Right atrium auricular region (tissue), 2 donors: ENCODE measurements at regions not wholly inside any gene's neighbourhood (a gene's known extent, or its start where the extent isn't known, plus 50 kb on each side); places are given as distances from the start of the nearest gene placed in this dataset.
A peak's percentile ranks its signal among the peaks of the same experiment; 100 is the strongest.
"Not testable (repeated sequence)": the region's sequence is repeated elsewhere in the genome, so short reads cannot be mapped to it uniquely, and the experiment has no call there.

Source experiments
- DNase-seq: peaks from one replicate; pipeline ENCODE4 v3.0.0-alpha.2; 2019; ENCODE audit warnings: low spot score
- H3K27ac ChIP-seq, 2 donors: fragments of 200-600 bp; sonication (generic); 1 replicate in 1 of 2; 2 replicates in 1 of 2; pipeline ENCODE4 v1.5.1; 2016 to 2019
- H3K27me3 ChIP-seq, 2 donors: fragments of 200-600 bp; sonication (generic); one replicate each; pipeline versions ENCODE4 v1.5.1 to v1.6.0; 2017 to 2019
- H3K36me3 ChIP-seq: fragments of 200-600 bp; sonication (generic); one replicate; pipeline ENCODE4 v1.5.1; 2016
- H3K4me1 ChIP-seq, 2 donors: fragments of 200-600 bp; sonication (generic); one replicate each; pipeline versions ENCODE4 v1.5.1 to v1.6.0; 2017 to 2019
- H3K4me3 ChIP-seq, 2 donors: fragments of 200-600 bp; sonication (generic); 1 replicate in 1 of 2; 2 replicates in 1 of 2; pipeline ENCODE4 v1.5.1; 2017 to 2019; ENCODE audit warnings: mild to moderate bottlenecking in 1 of 2, moderate library complexity in 1 of 2
- H3K9me3 ChIP-seq, 2 donors: fragments of 200-600 bp; sonication (generic); one replicate each; pipeline ENCODE4 v1.5.1; 2019
- TF ChIP-seq, protein P1 (sequence below), 2 donors: fragments of 200-600 bp; sonication (generic); IDR thresholded peaks; one replicate each; pipeline ENCODE4 v1.5.1; 2019; ENCODE audit warnings: antibody characterized with exemption in 2 of 2

GRCh38 chr3:162398554-162398953 is 901.9 kb downstream of the OTOL1 start:
- Histone ChIP-seq H3K36me3 (no peaks in the 10 kb centered on the region), H3K4me3 (no peak overlapping the region), H3K27ac (peak overlapping the region in 1 of 2 donors; percentile 35), H3K27me3 (no peaks in the 10 kb centered on the region), H3K9me3 (peaks cover 0 to 9% of the 10 kb centered on the region in 2 donors), H3K4me1 (no peaks in the 10 kb centered on the region)
- no peak for DNase-seq
- TF ChIP-seq, protein P1, sequence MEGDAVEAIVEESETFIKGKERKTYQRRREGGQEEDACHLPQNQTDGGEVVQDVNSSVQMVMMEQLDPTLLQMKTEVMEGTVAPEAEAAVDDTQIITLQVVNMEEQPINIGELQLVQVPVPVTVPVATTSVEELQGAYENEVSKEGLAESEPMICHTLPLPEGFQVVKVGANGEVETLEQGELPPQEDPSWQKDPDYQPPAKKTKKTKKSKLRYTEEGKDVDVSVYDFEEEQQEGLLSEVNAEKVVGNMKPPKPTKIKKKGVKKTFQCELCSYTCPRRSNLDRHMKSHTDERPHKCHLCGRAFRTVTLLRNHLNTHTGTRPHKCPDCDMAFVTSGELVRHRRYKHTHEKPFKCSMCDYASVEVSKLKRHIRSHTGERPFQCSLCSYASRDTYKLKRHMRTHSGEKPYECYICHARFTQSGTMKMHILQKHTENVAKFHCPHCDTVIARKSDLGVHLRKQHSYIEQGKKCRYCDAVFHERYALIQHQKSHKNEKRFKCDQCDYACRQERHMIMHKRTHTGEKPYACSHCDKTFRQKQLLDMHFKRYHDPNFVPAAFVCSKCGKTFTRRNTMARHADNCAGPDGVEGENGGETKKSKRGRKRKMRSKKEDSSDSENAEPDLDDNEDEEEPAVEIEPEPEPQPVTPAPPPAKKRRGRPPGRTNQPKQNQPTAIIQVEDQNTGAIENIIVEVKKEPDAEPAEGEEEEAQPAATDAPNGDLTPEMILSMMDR (IDR thresholded peaks at IDR 0.05): no peak

- DNase-seq: no peak
- Histone ChIP-seq H3K36me3 (no peaks in the 10 kb centered on the region), H3K27ac (no peak overlapping the region), H3K4me3 (no peak overlapping the region), H3K9me3 (peaks cover 0 to 9% of the 10 kb centered on the region in 2 donors), H3K4me1 (no peaks in the 10 kb centered on the region), H3K27me3 (no peaks in the 10 kb centered on the region)
- TF ChIP-seq, protein P1 (IDR thresholded peaks at IDR 0.05): no peak
Measured at GRCh38 chr3:162400697-162401096, 904.1 kb downstream of the OTOL1 start.

DNA sequence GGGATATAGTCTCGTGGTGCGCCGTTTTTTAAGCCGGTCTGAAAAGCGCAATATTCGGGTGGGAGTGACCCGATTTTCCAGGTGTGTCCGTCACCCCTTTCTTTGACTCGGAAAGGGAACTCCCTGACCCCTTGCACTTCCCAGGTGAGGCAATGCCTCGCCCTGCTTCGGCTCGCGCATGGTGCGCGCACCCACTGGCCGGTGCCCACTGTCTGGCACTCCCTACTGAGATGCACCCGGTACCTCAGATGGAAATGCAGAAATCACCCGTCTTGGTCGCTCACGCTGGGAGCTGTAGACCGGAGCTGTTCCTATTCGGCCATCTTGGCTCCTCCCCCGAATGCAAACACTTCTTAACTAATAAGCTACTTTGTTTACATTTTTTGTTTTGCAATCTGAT is 914.9 kb downstream of the OTOL1 start:
- H3K4me1 ChIP-seq, H3K36me3 ChIP-seq, H3K27me3 ChIP-seq, H3K27ac ChIP-seq, DNase-seq, H3K4me3 ChIP-seq, H3K9me3 ChIP-seq: not testable (repeated sequence)

DNA sequence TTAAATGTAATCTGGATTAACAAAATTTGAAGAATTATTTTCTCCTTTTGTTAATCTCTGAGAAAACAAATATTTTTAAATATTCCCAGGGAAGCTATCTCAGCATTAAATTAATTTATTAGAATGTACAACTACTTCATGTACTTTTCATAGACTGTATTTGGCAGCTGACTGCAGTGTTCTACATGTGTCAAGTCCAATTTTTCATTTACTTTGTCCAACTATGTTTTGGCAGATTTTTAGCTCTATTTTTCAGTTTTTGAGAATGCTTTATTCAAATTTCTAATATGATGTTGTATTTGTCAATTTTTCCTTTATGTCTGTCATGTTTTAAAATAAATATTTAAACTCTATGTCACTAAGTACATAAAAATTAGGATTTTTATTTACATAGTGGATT is 925.1 kb downstream of the OTOL1 start:
- no peak overlapping the region for H3K27ac ChIP-seq
- no peaks in the 10 kb centered on the region for H3K36me3 ChIP-seq
- no peaks in the 10 kb centered on the region for H3K4me1 ChIP-seq
- H3K4me3 ChIP-seq: no peak overlapping the region
- TF ChIP-seq, protein P1 (IDR thresholded peaks at IDR 0.05): no peak
- no peaks in the 10 kb centered on the region for H3K27me3 ChIP-seq
- no peak for DNase-seq
- H3K9me3 ChIP-seq: no peaks in the 10 kb centered on the region

GRCh38 chr3:162428192-162428591 is 931.6 kb downstream of the OTOL1 start:
- TF ChIP-seq, protein P1 (IDR thresholded peaks at IDR 0.05): no peak
- Histone ChIP-seq H3K36me3 (no peaks in the 10 kb centered on the region), H3K4me3 (no peak overlapping the region), H3K9me3 (no peaks in the 10 kb centered on the region), H3K27me3 (no peaks in the 10 kb centered on the region), H3K4me1 (no peaks in the 10 kb centered on the region), H3K27ac (no peak overlapping the region)
- DNase-seq: no peak

GRCh38 chr3:162435750-162436149 is 939.1 kb downstream of the OTOL1 start:
- H3K9me3 ChIP-seq: no peaks in the 10 kb centered on the region
- H3K27ac ChIP-seq: no peak overlapping the region
- no peak overlapping the region for H3K4me3 ChIP-seq
- TF ChIP-seq, protein P1 (IDR thresholded peaks at IDR 0.05): no peak
- H3K4me1 ChIP-seq: no peaks in the 10 kb centered on the region
- no peaks in the 10 kb centered on the region for H3K27me3 ChIP-seq
- H3K36me3 ChIP-seq: no peaks in the 10 kb centered on the region
- no peak for DNase-seq
